HG03439 (cell line): ENCODE measurements at regions not wholly inside any gene's neighbourhood (a gene's known extent, or its start where the extent isn't known, plus 50 kb on each side); places are given as distances from the start of the nearest gene placed in this dataset.
A peak's percentile ranks its signal among the peaks of the same experiment; 100 is the strongest.
"Not testable (repeated sequence)": the region's sequence is repeated elsewhere in the genome, so short reads cannot be mapped to it uniquely, and the experiment has no call there.

Source experiments
- ATAC-seq: cut with Tn5 transposase; IDR thresholded peaks from one replicate; pipeline ENCODE4 v1.9.1; 2021; ENCODE audit warnings: mild to moderate bottlenecking, moderate library complexity; ENCODE audit not compliant: unreplicated experiment

GRCh38 chr1:58836408-58836807, 52.6 kb upstream of the JUN start:
- ATAC-seq, result no peak

- ATAC-seq, result no peak
These were observed 54.0 kb upstream of the JUN start for GRCh38 chr1:58837886-58838285.

GRCh38 chr1:58839147-58839795, 55.4 kb upstream of the JUN start:
- ATAC-seq, result no peak

GRCh38 chr1:58839846-58840835, 56.3 kb upstream of the JUN start:
- ATAC-seq, result no peak

GRCh38 chr1:58841455-58841854, 57.6 kb upstream of the JUN start:
- ATAC-seq, result no peak

- no peak for ATAC-seq
These were observed 59.1 kb upstream of the JUN start for GRCh38 chr1:58842941-58843340.

- no peak for ATAC-seq
These were observed 60.3 kb upstream of the JUN start for GRCh38 chr1:58844176-58844575.

- no peak for ATAC-seq
These were observed 62.1 kb upstream of the JUN start for GRCh38 chr1:58845942-58846341.

- ATAC-seq, result no peak
These were observed 65.1 kb upstream of the JUN start for GRCh38 chr1:58848818-58849411.

GRCh38 chr1:58849551-58849950, 65.7 kb upstream of the JUN start:
- no peak for ATAC-seq

GRCh38 chr1:58850636-58851035, 66.8 kb upstream of the JUN start:
- ATAC-seq, result no peak

- ATAC-seq, result no peak
These were observed 69.1 kb upstream of the JUN start for GRCh38 chr1:58852731-58853485.

- no peak for ATAC-seq
These were observed 70.7 kb upstream of the JUN start for GRCh38 chr1:58854576-58854975.

- ATAC-seq, result no peak
These were observed 71.7 kb upstream of the JUN start for GRCh38 chr1:58855274-58856165.

GRCh38 chr1:58856281-58856680, 72.4 kb upstream of the JUN start:
- not testable (repeated sequence) for ATAC-seq

GRCh38 chr1:58857680-58858673, 74.1 kb upstream of the JUN start:
- ATAC-seq, result peak; percentile 66

GRCh38 chr1:58859769-58860485, 76.1 kb upstream of the JUN start:
- ATAC-seq, result no peak

GRCh38 chr1:58861076-58861475, 77.2 kb upstream of the JUN start:
- no peak for ATAC-seq
